ENCODE measurements at regions not wholly inside any gene's neighbourhood (a gene's known extent, or its start where the extent isn't known, plus 50 kb on each side); places are given as distances from the start of the nearest gene placed in this dataset.

DNA sequence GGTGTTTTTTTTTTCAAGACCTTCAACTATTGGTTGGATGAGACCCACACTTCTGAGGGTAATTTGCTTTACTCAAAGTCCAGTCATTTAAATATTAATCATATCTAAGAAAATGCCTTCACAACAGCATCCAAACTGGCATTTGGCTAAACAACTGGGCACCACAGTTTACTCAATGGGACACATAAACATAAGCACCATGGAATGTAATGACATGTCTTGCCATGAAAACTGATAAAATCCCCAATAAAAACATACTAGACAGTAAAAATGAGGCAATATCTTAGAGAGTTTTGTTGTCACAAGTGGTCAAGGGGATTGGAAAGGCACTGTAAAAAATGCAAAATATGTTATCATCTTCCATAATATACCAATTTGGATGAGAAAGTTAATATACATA, 838.8 kb upstream of the ADAMTS5 start (continued):
- TF ChIP-seq, protein P1, sequence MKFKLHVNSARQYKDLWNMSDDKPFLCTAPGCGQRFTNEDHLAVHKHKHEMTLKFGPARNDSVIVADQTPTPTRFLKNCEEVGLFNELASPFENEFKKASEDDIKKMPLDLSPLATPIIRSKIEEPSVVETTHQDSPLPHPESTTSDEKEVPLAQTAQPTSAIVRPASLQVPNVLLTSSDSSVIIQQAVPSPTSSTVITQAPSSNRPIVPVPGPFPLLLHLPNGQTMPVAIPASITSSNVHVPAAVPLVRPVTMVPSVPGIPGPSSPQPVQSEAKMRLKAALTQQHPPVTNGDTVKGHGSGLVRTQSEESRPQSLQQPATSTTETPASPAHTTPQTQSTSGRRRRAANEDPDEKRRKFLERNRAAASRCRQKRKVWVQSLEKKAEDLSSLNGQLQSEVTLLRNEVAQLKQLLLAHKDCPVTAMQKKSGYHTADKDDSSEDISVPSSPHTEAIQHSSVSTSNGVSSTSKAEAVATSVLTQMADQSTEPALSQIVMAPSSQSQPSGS (CRISPR knock-in tag; IDR thresholded peaks at IDR 0.05; ENCODE audit: borderline replicate concordance, low read depth), result no peak
- TF ChIP-seq, protein P2, sequence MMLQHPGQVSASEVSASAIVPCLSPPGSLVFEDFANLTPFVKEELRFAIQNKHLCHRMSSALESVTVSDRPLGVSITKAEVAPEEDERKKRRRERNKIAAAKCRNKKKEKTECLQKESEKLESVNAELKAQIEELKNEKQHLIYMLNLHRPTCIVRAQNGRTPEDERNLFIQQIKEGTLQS (CRISPR knock-in tag; conservative IDR thresholded peaks at IDR 0.05), result no peak

DNA sequence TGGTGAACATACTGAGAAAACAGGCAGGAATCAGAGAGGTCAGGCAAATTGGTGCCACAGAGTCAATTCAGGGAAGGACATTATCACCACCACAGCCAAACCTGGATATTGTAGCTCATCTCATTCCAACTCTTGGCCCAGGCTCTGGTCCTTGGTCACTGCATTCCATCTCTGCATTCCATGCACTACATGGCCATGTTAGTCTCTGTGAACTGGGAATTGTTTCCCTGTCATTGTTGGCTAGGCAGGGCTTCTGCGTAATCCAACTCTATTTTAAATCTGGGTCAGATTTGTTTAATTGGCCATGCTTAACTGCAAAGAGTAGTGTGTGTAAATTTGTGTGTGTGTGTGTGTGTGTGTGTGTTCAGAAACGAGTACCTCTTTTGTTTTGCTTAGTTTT, 837.6 kb upstream of the ADAMTS5 start:
- ChIA-PET POLR2A (no interaction called here), CTCF (interaction anchor here (2.8 kb wide), 1 partner anchor 45 kb away, joined by 14 read pairs; no protein-coding TSS in a partner anchor)
- no peak overlapping the region; the same call in 1 of the 2 replicates for H3K27ac Mint-ChIP-seq
- ATAC-seq (peak; percentile 50), DNase-seq (ENCODE audit: low spot score) (no peak)
- no peaks in the 10 kb centered on the region for H3K9me3 Mint-ChIP-seq
- TF ChIP-seq EMX1 (CRISPR knock-in tag; IDR thresholded peaks at IDR 0.05), result no peak
- TF ChIP-seq, protein P3, sequence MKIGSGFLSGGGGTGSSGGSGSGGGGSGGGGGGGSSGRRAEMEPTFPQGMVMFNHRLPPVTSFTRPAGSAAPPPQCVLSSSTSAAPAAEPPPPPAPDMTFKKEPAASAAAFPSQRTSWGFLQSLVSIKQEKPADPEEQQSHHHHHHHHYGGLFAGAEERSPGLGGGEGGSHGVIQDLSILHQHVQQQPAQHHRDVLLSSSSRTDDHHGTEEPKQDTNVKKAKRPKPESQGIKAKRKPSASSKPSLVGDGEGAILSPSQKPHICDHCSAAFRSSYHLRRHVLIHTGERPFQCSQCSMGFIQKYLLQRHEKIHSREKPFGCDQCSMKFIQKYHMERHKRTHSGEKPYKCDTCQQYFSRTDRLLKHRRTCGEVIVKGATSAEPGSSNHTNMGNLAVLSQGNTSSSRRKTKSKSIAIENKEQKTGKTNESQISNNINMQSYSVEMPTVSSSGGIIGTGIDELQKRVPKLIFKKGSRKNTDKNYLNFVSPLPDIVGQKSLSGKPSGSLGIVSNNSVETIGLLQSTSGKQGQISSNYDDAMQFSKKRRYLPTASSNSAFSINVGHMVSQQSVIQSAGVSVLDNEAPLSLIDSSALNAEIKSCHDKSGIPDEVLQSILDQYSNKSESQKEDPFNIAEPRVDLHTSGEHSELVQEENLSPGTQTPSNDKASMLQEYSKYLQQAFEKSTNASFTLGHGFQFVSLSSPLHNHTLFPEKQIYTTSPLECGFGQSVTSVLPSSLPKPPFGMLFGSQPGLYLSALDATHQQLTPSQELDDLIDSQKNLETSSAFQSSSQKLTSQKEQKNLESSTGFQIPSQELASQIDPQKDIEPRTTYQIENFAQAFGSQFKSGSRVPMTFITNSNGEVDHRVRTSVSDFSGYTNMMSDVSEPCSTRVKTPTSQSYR (CRISPR knock-in tag; IDR thresholded peaks at IDR 0.05), result no peak
- TF ChIP-seq MXD4 (CRISPR knock-in tag; IDR thresholded peaks at IDR 0.05; ENCODE audit: borderline replicate concordance), result no peak
- TF ChIP-seq ESRRA (CRISPR knock-in tag; IDR thresholded peaks at IDR 0.05; ENCODE audit: borderline replicate concordance), result no peak
- TF ChIP-seq, protein P4, sequence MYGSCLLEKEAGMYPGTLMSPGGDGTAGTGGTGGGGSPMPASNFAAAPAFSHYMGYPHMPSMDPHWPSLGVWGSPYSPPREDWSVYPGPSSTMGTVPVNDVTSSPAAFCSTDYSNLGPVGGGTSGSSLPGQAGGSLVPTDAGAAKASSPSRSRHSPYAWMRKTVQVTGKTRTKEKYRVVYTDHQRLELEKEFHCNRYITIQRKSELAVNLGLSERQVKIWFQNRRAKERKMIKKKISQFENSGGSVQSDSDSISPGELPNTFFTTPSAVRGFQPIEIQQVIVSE (CRISPR knock-in tag; IDR thresholded peaks at IDR 0.05; ENCODE audit: borderline replicate concordance), result no peak
- TF ChIP-seq, protein P5, sequence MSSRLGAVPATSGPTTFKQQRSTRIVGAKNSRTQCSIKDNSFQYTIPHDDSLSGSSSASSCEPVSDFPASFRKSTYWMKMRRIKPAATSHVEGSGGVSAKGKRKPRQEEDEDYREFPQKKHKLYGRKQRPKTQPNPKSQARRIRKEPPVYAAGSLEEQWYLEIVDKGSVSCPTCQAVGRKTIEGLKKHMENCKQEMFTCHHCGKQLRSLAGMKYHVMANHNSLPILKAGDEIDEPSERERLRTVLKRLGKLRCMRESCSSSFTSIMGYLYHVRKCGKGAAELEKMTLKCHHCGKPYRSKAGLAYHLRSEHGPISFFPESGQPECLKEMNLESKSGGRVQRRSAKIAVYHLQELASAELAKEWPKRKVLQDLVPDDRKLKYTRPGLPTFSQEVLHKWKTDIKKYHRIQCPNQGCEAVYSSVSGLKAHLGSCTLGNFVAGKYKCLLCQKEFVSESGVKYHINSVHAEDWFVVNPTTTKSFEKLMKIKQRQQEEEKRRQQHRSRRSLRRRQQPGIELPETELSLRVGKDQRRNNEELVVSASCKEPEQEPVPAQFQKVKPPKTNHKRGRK (CRISPR knock-in tag; IDR thresholded peaks at IDR 0.05; ENCODE audit: borderline replicate concordance), result no peak
- TF ChIP-seq NFATC4 (CRISPR knock-in tag; IDR thresholded peaks at IDR 0.05), result no peak
- TF ChIP-seq CREB1 (CRISPR knock-in tag; IDR thresholded peaks at IDR 0.05), result no peak
- TF ChIP-seq, protein P6, sequence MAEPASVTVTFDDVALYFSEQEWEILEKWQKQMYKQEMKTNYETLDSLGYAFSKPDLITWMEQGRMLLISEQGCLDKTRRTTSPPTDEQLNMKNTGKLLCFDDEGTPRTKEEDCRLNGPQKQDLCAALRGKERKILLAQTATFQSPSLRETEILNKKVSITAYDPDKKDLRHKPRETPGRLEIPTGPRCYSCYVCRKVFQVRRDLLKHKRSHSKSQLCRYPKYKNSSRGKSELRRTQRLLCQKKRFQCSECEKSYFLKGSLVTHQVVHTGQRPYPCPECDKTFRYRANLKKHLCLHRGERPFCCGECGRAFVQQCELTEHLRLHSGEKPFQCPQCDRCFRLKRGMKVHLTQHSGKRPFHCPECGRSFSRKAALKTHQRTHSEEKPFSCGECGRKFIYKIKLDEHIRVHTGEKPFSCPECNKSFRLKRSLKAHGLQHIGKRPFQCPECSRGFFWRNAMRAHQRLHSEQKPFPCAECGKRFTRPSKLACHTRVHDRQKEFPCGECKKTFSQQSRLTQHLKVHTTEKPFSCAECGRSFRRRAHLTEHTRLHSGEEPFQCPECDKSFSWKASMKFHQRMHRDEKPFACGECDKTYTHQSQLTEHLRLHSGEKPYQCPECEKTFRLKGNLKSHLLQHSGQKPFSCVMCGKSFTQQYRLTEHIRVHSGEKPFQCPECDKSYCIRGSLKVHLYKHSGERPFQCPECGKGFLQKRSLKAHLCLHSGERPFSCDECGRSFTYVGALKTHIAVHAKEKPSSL (CRISPR knock-in tag; conservative IDR thresholded peaks at IDR 0.05), result no peak
- TF ChIP-seq, protein P7, sequence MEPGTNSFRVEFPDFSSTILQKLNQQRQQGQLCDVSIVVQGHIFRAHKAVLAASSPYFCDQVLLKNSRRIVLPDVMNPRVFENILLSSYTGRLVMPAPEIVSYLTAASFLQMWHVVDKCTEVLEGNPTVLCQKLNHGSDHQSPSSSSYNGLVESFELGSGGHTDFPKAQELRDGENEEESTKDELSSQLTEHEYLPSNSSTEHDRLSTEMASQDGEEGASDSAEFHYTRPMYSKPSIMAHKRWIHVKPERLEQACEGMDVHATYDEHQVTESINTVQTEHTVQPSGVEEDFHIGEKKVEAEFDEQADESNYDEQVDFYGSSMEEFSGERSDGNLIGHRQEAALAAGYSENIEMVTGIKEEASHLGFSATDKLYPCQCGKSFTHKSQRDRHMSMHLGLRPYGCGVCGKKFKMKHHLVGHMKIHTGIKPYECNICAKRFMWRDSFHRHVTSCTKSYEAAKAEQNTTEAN (CRISPR knock-in tag; IDR thresholded peaks at IDR 0.05), result no peak
- TF ChIP-seq SP1 (CRISPR knock-in tag; conservative IDR thresholded peaks at IDR 0.05), result no peak
- no peak for TF ChIP-seq ZNF138 (CRISPR knock-in tag; conservative IDR thresholded peaks at IDR 0.05)
- TF ChIP-seq, protein P8, sequence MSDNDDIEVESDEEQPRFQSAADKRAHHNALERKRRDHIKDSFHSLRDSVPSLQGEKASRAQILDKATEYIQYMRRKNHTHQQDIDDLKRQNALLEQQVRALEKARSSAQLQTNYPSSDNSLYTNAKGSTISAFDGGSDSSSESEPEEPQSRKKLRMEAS (CRISPR knock-in tag; IDR thresholded peaks at IDR 0.05), result no peak
- TF ChIP-seq, protein P9, sequence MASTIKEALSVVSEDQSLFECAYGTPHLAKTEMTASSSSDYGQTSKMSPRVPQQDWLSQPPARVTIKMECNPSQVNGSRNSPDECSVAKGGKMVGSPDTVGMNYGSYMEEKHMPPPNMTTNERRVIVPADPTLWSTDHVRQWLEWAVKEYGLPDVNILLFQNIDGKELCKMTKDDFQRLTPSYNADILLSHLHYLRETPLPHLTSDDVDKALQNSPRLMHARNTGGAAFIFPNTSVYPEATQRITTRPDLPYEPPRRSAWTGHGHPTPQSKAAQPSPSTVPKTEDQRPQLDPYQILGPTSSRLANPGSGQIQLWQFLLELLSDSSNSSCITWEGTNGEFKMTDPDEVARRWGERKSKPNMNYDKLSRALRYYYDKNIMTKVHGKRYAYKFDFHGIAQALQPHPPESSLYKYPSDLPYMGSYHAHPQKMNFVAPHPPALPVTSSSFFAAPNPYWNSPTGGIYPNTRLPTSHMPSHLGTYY (CRISPR knock-in tag; IDR thresholded peaks at IDR 0.05), result no peak
- no peak for TF ChIP-seq ZBTB21 (CRISPR knock-in tag; IDR thresholded peaks at IDR 0.05; ENCODE audit: borderline replicate concordance)
- H3K27me3 Mint-ChIP-seq (ENCODE audit: low read depth), result no peaks in the 10 kb centered on the region
- no peak overlapping the region for H3K4me3 Mint-ChIP-seq
- H3K4me1 Mint-ChIP-seq, result peaks cover 2% of the 10 kb centered on the region; the same call in 1 of the 2 replicates
- H3K36me3 Mint-ChIP-seq, result no peaks in the 10 kb centered on the region
